Activated CD4-positive, alpha-beta T cell treated with anti-CD3 and anti-CD28 coated beads, Interleukin-2, Interleukin-4, amounts not matched to agents 100 ng/mL and 50 ng/mL, durations not matched to agents 16 hours and 8 hours (primary cell): ENCODE measurements at regions not wholly inside any gene's neighbourhood (a gene's known extent, or its start where the extent isn't known, plus 50 kb on each side); places are given as distances from the start of the nearest gene placed in this dataset.

Source experiments
- DNase-seq: peaks from one replicate; pipeline ENCODE4 v3.0.0-alpha.2; 2020; ENCODE audit warnings: low spot score

- DNase-seq, result no peak
These were observed 468.4 kb upstream of the SEMA3D start for GRCh38 chr7:85655252-85655651.

GRCh38 chr7:85644272-85644671 is 457.4 kb upstream of the SEMA3D start:
- DNase-seq, result no peak

- DNase-seq, result no peak
These were observed 454.5 kb upstream of the SEMA3D start for GRCh38 chr7:85641331-85641730.

GRCh38 chr7:85638394-85638793 is 451.5 kb upstream of the SEMA3D start:
- no peak for DNase-seq

- no peak for DNase-seq
These were observed 448.1 kb upstream of the SEMA3D start for GRCh38 chr7:85634951-85635350.

GRCh38 chr7:85630904-85631600 is 444.2 kb upstream of the SEMA3D start:
- DNase-seq, result no peak

- DNase-seq, result no peak
These were observed 441.1 kb upstream of the SEMA3D start for GRCh38 chr7:85627791-85628586.

GRCh38 chr7:85622059-85622458 is 435.2 kb upstream of the SEMA3D start:
- no peak for DNase-seq

- DNase-seq, result no peak
These were observed 434.3 kb upstream of the SEMA3D start for GRCh38 chr7:85620936-85621685.

- DNase-seq, result no peak
These were observed 432.4 kb upstream of the SEMA3D start for GRCh38 chr7:85619236-85619635.

- DNase-seq, result no peak
These were observed 427.8 kb upstream of the SEMA3D start for GRCh38 chr7:85614684-85615083.

GRCh38 chr7:85612514-85612913 is 425.7 kb upstream of the SEMA3D start:
- no peak for DNase-seq

GRCh38 chr7:85608804-85609203 is 421.9 kb upstream of the SEMA3D start:
- DNase-seq, result no peak

GRCh38 chr7:85602196-85602595 is 415.3 kb upstream of the SEMA3D start:
- no peak for DNase-seq

- no peak for DNase-seq
These were observed 413.5 kb upstream of the SEMA3D start for GRCh38 chr7:85600395-85600794.

- DNase-seq, result no peak
These were observed 410.0 kb upstream of the SEMA3D start for GRCh38 chr7:85596827-85597226.

- DNase-seq, result no peak
These were observed 408.9 kb upstream of the SEMA3D start for GRCh38 chr7:85595750-85596178.

GRCh38 chr7:85593355-85593754 is 406.5 kb upstream of the SEMA3D start:
- DNase-seq, result no peak

GRCh38 chr7:85587785-85588184 is 400.9 kb upstream of the SEMA3D start:
- DNase-seq, result no peak

- no peak for DNase-seq
These were observed 399.2 kb upstream of the SEMA3D start for GRCh38 chr7:85586091-85586490.

- no peak for DNase-seq
These were observed 396.5 kb upstream of the SEMA3D start for GRCh38 chr7:85583131-85583953.

GRCh38 chr7:85573844-85574243 is 387.0 kb upstream of the SEMA3D start:
- DNase-seq, result no peak
